ENCODE measurements at regions not wholly inside any gene's neighbourhood (a gene's known extent, or its start where the extent isn't known, plus 50 kb on each side); places are given as distances from the start of the nearest gene placed in this dataset.
"Not testable (repeated sequence)": the region's sequence is repeated elsewhere in the genome, so short reads cannot be mapped to it uniquely, and the experiment has no call there.

DNA sequence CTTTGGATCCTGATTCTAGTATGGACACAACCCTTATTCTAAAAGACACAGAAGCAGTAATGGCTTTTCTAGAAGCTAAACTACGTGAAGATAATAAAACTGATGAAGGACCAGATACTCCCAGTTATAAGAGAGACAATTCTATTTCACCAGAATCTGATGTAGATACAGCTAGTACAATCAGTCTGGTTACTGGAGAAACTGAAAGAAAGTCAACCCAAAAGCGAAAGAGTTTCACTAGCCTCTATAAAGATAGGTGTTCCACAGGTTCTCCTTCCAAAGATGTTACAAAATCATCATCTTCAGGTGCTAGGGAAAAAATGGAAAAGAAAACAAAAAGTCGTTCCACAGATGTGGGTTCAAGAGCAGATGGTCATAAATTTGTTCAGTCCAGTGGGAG is 161.5 kb upstream of the PRSS12 start:
- FAIRE-seq: peak; percentile 95
- not testable (repeated sequence) for H3K4me3 ChIP-seq (ENCODE audit: low read depth, low read length); H3K27me3 ChIP-seq (ENCODE audit: control insufficient read depth, insufficient read depth, low read length); H3K36me3 ChIP-seq (ENCODE audit: control insufficient read depth, insufficient read depth, low read length); DNase-seq (ENCODE audit: low read depth)

GRCh38 chr4:118516107-118516506 is 163.3 kb upstream of the PRSS12 start:
- FAIRE-seq; H3K4me3 ChIP-seq (ENCODE audit: low read depth, low read length); H3K27me3 ChIP-seq (ENCODE audit: control insufficient read depth, insufficient read depth, low read length); H3K36me3 ChIP-seq (ENCODE audit: control insufficient read depth, insufficient read depth, low read length): not testable (repeated sequence)
- peak; percentile 22 for DNase-seq (ENCODE audit: low read depth)

DNA sequence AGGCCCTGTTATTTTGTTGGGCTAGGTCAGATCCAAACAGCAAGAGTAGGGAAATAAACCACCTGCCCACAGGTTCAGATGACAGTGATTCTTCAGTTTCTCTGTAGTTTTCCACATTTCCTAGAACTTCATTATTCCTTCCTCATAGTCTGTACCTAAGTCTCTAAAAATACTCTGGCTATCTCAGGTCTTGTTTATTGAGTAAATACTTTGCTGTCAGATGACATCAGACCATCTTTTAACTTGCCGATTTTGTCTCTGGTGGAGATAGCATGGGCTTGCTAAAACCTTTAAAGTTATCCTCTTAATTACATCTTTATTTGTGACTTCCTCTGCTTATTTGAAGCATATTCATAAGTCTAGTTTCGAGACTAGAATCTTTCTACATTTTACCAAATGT is 155.1 kb upstream of the METTL14 start:
- not testable (repeated sequence) for H3K36me3 ChIP-seq (ENCODE audit: control insufficient read depth, insufficient read depth, low read length); H3K4me3 ChIP-seq (ENCODE audit: low read depth, low read length); H3K27me3 ChIP-seq (ENCODE audit: control insufficient read depth, insufficient read depth, low read length); DNase-seq (ENCODE audit: low read depth)
- FAIRE-seq: peak; percentile 13

GRCh38 chr4:118531947-118532346 is 153.2 kb upstream of the METTL14 start:
- H3K36me3 ChIP-seq (ENCODE audit: control insufficient read depth, insufficient read depth, low read length); DNase-seq (ENCODE audit: low read depth); H3K27me3 ChIP-seq (ENCODE audit: control insufficient read depth, insufficient read depth, low read length); FAIRE-seq; H3K4me3 ChIP-seq (ENCODE audit: low read depth, low read length): not testable (repeated sequence)

GRCh38 chr4:118535788-118536187 is 149.4 kb upstream of the METTL14 start:
- not testable (repeated sequence) for FAIRE-seq; H3K36me3 ChIP-seq (ENCODE audit: control insufficient read depth, insufficient read depth, low read length); DNase-seq (ENCODE audit: low read depth)

DNA sequence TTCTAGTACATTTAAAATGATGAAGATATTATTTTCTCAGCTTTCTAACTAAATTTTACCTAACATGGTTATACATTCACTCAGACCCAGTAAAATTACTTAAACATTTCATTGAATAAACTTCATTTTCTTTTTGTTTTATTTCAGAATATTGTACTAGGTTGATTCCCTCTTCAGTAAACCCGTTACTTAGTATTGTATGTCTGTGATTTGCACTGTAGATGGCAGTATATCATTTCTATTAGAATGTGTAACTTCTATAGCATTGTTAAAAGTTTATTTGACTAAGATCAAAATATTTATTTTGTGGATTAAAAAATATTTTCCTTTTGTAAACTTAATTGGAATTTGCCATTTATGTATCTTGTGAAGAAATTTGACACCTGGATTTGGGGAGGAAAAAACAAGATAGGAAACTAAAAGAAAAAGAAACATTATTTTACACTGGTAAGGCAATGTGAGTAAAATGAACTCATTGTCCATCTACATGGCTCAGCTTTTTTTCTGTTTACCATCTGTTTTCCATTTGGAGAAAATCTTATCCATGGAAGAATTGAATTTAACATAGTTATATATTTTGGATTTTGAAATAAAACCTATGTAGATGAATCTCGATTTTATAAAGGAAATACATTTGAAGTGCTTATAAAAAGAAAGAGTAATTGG is 145.6 kb upstream of the METTL14 start:
- peak; percentile 41 for DNase-seq (ENCODE audit: low read depth)
- not testable (repeated sequence) for H3K36me3 ChIP-seq (ENCODE audit: control insufficient read depth, insufficient read depth, low read length); H3K27me3 ChIP-seq (ENCODE audit: control insufficient read depth, insufficient read depth, low read length); H3K4me3 ChIP-seq (ENCODE audit: low read depth, low read length); FAIRE-seq

More at GRCh38 chr4:118535788-118536187, 149.4 kb upstream of the METTL14 start:
- not testable (repeated sequence) for H3K4me3 ChIP-seq (ENCODE audit: low read depth, low read length); H3K27me3 ChIP-seq (ENCODE audit: control insufficient read depth, insufficient read depth, low read length)

DNA sequence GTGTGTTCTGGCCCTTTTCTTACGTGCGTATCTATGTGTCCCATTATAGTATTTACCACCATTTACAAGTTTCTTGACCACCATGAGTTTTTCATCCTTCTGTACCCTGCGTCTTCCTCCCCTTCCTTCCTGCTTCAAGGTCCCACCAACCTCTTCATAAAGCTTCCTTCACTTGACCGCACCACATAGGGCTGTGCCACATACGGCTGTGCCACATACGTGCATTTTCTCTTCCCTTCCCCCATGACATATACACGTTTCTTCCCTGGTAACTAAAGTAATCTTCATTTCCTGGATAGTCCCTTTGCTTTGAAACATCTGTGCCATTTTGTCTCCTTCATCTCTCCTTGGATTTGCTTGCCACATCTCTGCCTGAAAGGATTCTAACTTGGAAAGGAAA is 128.6 kb upstream of the METTL14 start:
- H3K27me3 ChIP-seq (ENCODE audit: control insufficient read depth, insufficient read depth, low read length); DNase-seq (ENCODE audit: low read depth); H3K4me3 ChIP-seq (ENCODE audit: low read depth, low read length); H3K36me3 ChIP-seq (ENCODE audit: control insufficient read depth, insufficient read depth, low read length): not testable (repeated sequence)
- peak; percentile 64 for FAIRE-seq

DNA sequence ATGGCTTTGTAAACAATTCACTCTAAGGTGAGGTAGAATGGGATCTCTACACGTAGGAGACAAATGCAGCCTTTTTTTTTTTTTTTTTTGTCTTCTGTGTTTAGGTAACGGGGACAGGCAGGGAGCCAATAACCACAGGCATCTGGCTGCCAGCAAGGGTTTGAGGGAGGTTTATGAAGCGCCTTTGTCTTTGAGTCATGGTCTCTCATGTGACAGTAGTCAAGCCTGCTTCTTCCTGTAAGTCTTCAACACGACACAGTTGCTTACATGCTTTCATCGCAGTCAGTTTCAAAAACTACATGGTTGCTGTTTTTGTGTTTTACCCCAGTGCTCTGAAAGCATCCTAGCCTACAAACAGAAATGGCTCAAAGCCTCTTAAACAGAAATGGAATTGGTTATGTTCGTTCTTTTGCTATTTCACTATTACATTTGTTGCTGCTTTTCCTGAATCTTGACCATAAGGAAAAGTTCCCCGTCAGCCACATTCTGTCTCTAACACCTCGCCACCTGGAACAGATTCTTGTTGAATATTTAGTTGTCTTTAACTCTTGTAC is 127.8 kb upstream of the METTL14 start:
- no peaks in the 10 kb centered on the region for H3K27me3 ChIP-seq (ENCODE audit: control insufficient read depth, insufficient read depth, low read length)
- DNase-seq (ENCODE audit: low read depth) (peak; percentile 67), FAIRE-seq (peak; percentile 32)
- no peaks in the 10 kb centered on the region for H3K36me3 ChIP-seq (ENCODE audit: control insufficient read depth, insufficient read depth, low read length)
- H3K4me3 ChIP-seq (ENCODE audit: low read depth, low read length): no peak overlapping the region
- no peak for TF ChIP-seq CTCF (IDR thresholded peaks at IDR 0.05; ENCODE audit: insufficient read depth, low read length, severe bottlenecking)

DNA sequence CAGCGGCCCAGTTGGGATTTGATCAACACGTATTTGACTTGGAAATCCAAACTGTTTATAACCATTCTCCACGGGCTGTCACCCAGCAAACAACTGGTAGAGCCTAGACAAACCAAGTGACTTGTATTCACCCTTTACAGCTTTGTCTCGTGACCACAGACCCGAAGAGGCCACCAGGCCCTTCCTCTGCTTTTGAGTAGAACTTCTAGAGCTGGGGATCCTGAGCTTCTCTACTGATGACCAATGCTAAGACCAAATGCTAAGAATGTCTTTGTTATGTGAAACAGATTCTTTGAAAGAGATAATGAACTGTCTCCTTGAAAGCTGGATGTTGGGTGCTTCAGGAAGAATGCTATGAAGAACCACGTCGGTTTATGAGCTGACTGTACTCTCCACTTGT is 127.0 kb upstream of the METTL14 start:
- H3K4me3 ChIP-seq (ENCODE audit: low read depth, low read length); H3K27me3 ChIP-seq (ENCODE audit: control insufficient read depth, insufficient read depth, low read length); DNase-seq (ENCODE audit: low read depth); FAIRE-seq; H3K36me3 ChIP-seq (ENCODE audit: control insufficient read depth, insufficient read depth, low read length): not testable (repeated sequence)

GRCh38 chr4:118561559-118561958 is 123.6 kb upstream of the METTL14 start:
- not testable (repeated sequence) for H3K36me3 ChIP-seq (ENCODE audit: control insufficient read depth, insufficient read depth, low read length); FAIRE-seq; DNase-seq (ENCODE audit: low read depth); H3K4me3 ChIP-seq (ENCODE audit: low read depth, low read length); H3K27me3 ChIP-seq (ENCODE audit: control insufficient read depth, insufficient read depth, low read length)

DNA sequence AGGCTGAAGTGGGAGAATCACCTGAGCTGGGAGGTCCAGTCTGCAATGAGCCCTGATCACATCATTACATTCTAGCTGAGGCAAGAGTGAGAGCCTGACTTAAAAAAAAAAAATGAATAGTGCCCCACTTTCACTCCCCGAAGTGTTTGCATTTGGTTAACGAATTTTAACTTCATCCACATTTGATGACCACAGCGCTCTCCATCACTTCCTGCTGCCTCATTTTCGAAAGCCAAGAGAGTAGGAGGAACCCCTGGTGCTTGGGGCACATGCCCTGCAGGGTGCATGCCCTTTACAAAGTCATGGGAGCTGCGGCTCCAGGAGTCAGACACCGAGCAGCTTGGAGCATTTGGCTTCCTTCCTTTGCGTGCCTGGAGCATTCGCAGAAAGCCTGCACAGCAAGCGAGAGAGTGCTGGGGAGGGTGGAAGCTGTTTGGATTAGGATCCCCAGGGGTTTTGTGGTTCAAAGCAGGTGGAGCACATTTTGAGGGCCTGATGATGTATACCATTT is 119.1 kb upstream of the METTL14 start:
- not testable (repeated sequence) for FAIRE-seq; DNase-seq (ENCODE audit: low read depth); H3K4me3 ChIP-seq (ENCODE audit: low read depth, low read length); H3K36me3 ChIP-seq (ENCODE audit: control insufficient read depth, insufficient read depth, low read length); H3K27me3 ChIP-seq (ENCODE audit: control insufficient read depth, insufficient read depth, low read length)

DNA sequence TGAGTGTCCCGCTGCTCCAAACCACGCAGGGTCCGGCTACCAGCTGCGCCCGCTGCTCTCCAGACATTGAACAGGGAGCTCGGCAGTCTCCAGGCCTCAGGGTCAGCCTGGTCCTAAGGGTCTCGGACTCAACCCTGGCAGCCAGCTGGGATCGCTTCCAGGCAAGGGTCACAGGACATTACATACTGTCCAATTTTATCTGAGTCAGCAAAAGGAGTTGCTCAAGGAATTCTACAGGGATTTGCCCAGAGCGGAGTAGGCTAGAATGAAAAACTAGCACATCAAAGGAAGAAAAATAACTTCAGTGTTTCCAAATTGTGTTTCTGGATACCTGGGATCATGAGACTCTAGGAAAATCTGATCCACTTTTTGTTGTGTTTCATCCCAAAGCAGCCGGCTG is 112.2 kb upstream of the METTL14 start:
- H3K4me3 ChIP-seq (ENCODE audit: low read depth, low read length); H3K27me3 ChIP-seq (ENCODE audit: control insufficient read depth, insufficient read depth, low read length); FAIRE-seq; H3K36me3 ChIP-seq (ENCODE audit: control insufficient read depth, insufficient read depth, low read length); DNase-seq (ENCODE audit: low read depth): not testable (repeated sequence)

GRCh38 chr4:118574251-118574913 is 110.8 kb upstream of the METTL14 start:
- not testable (repeated sequence) for H3K36me3 ChIP-seq (ENCODE audit: control insufficient read depth, insufficient read depth, low read length); DNase-seq (ENCODE audit: low read depth); H3K4me3 ChIP-seq (ENCODE audit: low read depth, low read length); H3K27me3 ChIP-seq (ENCODE audit: control insufficient read depth, insufficient read depth, low read length); FAIRE-seq

Data from bronchial epithelial cell (primary cell).